ENCODE measurements at regions not wholly inside any gene's neighbourhood (a gene's known extent, or its start where the extent isn't known, plus 50 kb on each side); places are given as distances from the start of the nearest gene placed in this dataset.

- Histone ChIP-seq H3K56ac (ENCODE audit: extremely low read depth, insufficient read depth, low read length) (no peak overlapping the region), H3K4me1 (ENCODE audit: control insufficient read depth, insufficient read depth, low read length) (peaks cover 12% of the 10 kb centered on the region), H3K79me1 (ENCODE audit: low read depth in 1 of 2, low read length in 2 of 2) (0 out of 4 replicates have a peak, but pooled peaks cover 0 to 4% of the 10 kb centered on the region in 2 experiments), H3K14ac (replicated peaks; ENCODE audit: low read depth, low read length) (no peak overlapping the region), H3K23ac (ENCODE audit: low read depth, low read length) (no peak overlapping the region), H2AK9ac (replicated peaks; ENCODE audit: low read depth, low read length, poor library complexity) (no peak overlapping the region), H3K4ac (ENCODE audit: low read depth, low read length) (no peak overlapping the region), H3K9me1 (ENCODE audit: insufficient read depth, low read length) (peaks cover 4% of the 10 kb centered on the region; the same call in 1 of the 2 replicates), H2AK5ac (ENCODE audit: low read depth, low read length) (no peak overlapping the region), H2BK15ac (ENCODE audit: low read depth, low read length) (no peak overlapping the region), H3K4me3 (ENCODE audit: insufficient read depth, low read depth, low read length) (no peak overlapping the region), H3K27ac (ENCODE audit: insufficient read depth, low read length) (no peak overlapping the region), H3K27me3 (ENCODE audit: control insufficient read depth, insufficient read depth, low read length) (no peaks in the 10 kb centered on the region), H2BK120ac (ENCODE audit: low read depth, low read length) (no peak overlapping the region), H4K5ac (ENCODE audit: low read depth, low read length) (no peak overlapping the region), H4K91ac (ENCODE audit: insufficient read depth, low read depth, low read length) (no peak overlapping the region), H3K36me3 (ENCODE audit: control insufficient read depth, insufficient read depth, low read length) (no peaks in the 10 kb centered on the region), H2AFZ (replicated peaks; ENCODE audit: low read length, poor library complexity) (no peak overlapping the region), H3K18ac (ENCODE audit: low read depth, low read length) (no peak overlapping the region), H3K4me2 (ENCODE audit: low read depth, low read length) (no peak overlapping the region), H3K9me3 (ENCODE audit: control insufficient read depth, insufficient read depth, low read length) (no peaks in the 10 kb centered on the region), H2BK20ac (ENCODE audit: low read depth, low read length) (no peak overlapping the region), H4K20me1 (ENCODE audit: insufficient read depth, low read length) (no peaks in the 10 kb centered on the region), H4K8ac (ENCODE audit: low read depth in 2 of 2, low read length in 2 of 2) (no peak overlapping the region), H3K9ac (ENCODE audit: low read depth, low read length) (no peak overlapping the region), H2BK5ac (ENCODE audit: low read depth, low read length, poor library complexity, severe bottlenecking) (no peak overlapping the region)
- no CpG with 5 or more reads among the region's 1 CpG for WGBS, 2 experiments (ENCODE audit: extremely low coverage in 2 of 2, insufficient read length in 1 of 2)
- dilution Hi-C loops (cut with HindIII; ENCODE audit: low sequenced_read_pairs, unreplicated experiment): no loop called here
- ChIA-PET POLR2A (ENCODE audit: unreplicated experiment) (interaction anchor here (0.7 kb wide), 1 partner anchor 60 kb away, joined by 3 read pairs; the partner anchor contains the start of gene PDE5A), CTCF (no interaction called here)
- no TSS peak for BruUV-seq (replicated peaks)
- intact Hi-C loops (cut with micrococcal nuclease): no loop called here
- no peak for ATAC-seq (ENCODE audit: low read depth)
- TF ChIP-seq MXI1 (IDR thresholded peaks at IDR 0.05; ENCODE audit: borderline replicate concordance, low read depth, low read length) (no peak), RFX5 (IDR thresholded peaks at IDR 0.05; ENCODE audit: low read depth, low read length) (no peak), CEBPB (IDR thresholded peaks at IDR 0.05; ENCODE audit: low read depth, low read length) (no peak), SMC3 (IDR thresholded peaks at IDR 0.05; ENCODE audit: low read depth, low read length) (no peak), CHD1 (IDR thresholded peaks at IDR 0.05; ENCODE audit: low read depth, low read length) (no peak), FOS (IDR thresholded peaks at IDR 0.05; ENCODE audit: low read depth, low read length) (no peak), MAFK (IDR thresholded peaks at IDR 0.05; ENCODE audit: low read depth, low read length) (no peak), MAZ (IDR thresholded peaks at IDR 0.05; ENCODE audit: borderline replicate concordance, low read depth, low read length) (no peak), RCOR1 (IDR thresholded peaks at IDR 0.05; ENCODE audit: insufficient replicate concordance, low read length) (no peak), NFE2L2 (IDR thresholded peaks at IDR 0.05; ENCODE audit: low read depth, low read length) (no peak), USF2 (IDR thresholded peaks at IDR 0.05; ENCODE audit: low read depth, low read length) (no peak), BHLHE40 (IDR thresholded peaks at IDR 0.05; ENCODE audit: low read depth, low read length) (no peak)
- in situ Hi-C loops (cut with MboI; ENCODE audit: low sequenced_read_pairs): loop anchor here (5.0 kb wide), 1 partner anchor 34 kb away; no protein-coding TSS in a partner anchor
- DNase-seq: no peak
These were observed 59.8 kb upstream of the PDE5A start for GRCh38 chr4:119688446-119688845.
